CD14-positive monocyte (primary cell): ENCODE measurements at regions not wholly inside any gene's neighbourhood (a gene's known extent, or its start where the extent isn't known, plus 50 kb on each side); places are given as distances from the start of the nearest gene placed in this dataset.

Source experiments
- DNase-seq, 3 donors: peaks; one replicate each; pipeline ENCODE4 v3.0.0-alpha.2; 2011 to 2022
- H2AFZ ChIP-seq: 2 replicates; pipeline ENCODE4 v1.6.0; 2012; ENCODE audit warnings: mild to moderate bottlenecking, low read depth, low read length, inconsistent platforms; ENCODE audit not compliant: insufficient read depth, poor library complexity, severe bottlenecking
- H3K27ac ChIP-seq, 2 donors: 1 replicate in 1 of 2; 2 replicates in 1 of 2; pipeline ENCODE4 v1.5.1; 2012 to 2013; ENCODE audit warnings: low read length in 2 of 2, control low read depth in 1 of 2, inconsistent platforms in 1 of 2, low read depth in 1 of 2, mild to moderate bottlenecking in 1 of 2
- H3K27me3 ChIP-seq, 2 donors: one replicate each; pipeline versions ENCODE4 v1.6.0 to v1.6.1; 2011 to 2013; ENCODE audit warnings: low read length in 2 of 2; ENCODE audit not compliant: control insufficient read depth in 2 of 2, insufficient read depth in 2 of 2
- H3K36me3 ChIP-seq, 2 donors: replicated peaks in 1 of 2; 1 replicate in 1 of 2; 2 replicates in 1 of 2; pipeline versions ENCODE4 v1.5.1 to v1.6.1; 2012 to 2013; ENCODE audit warnings: low read length in 2 of 2, control low read depth in 1 of 2, inconsistent platforms in 1 of 2, mild to moderate bottlenecking in 1 of 2; ENCODE audit not compliant: insufficient read depth in 2 of 2, control insufficient read depth in 1 of 2
- H3K4me1 ChIP-seq, 2 donors: 1 replicate in 1 of 2; 2 replicates in 1 of 2; pipeline versions ENCODE4 v1.5.1 to v1.6.1; 2012 to 2013; ENCODE audit warnings: low read length in 2 of 2, control low read depth in 1 of 2, inconsistent platforms in 1 of 2, mild to moderate bottlenecking in 1 of 2, moderate library complexity in 1 of 2; ENCODE audit not compliant: insufficient read depth in 2 of 2, control insufficient read depth in 1 of 2
- H3K4me2 ChIP-seq: replicated peaks from 2 replicates; pipeline ENCODE3; 2012; ENCODE audit warnings: low read length, moderate library complexity, mild to moderate bottlenecking; ENCODE audit not compliant: poor library complexity, severe bottlenecking; ENCODE audit errors: extremely low read depth
- H3K4me3 ChIP-seq, 3 experiments: fragments of 200-600 bp in 1 of 3; sonication (generic) in 1 of 3; replicated peaks in 1 of 3; 1 replicate in 2 of 3; 2 replicates in 1 of 3; pipeline ENCODE4 v1.5.1; 2011 to 2013; ENCODE audit warnings: low read length in 3 of 3, mild to moderate bottlenecking in 3 of 3, control low read depth in 2 of 3, low read depth in 2 of 3, inconsistent platforms in 1 of 3, moderate library complexity in 1 of 3
- H3K79me2 ChIP-seq: 2 replicates; pipeline ENCODE4 v1.6.0; 2012; ENCODE audit warnings: mild to moderate bottlenecking, control low read depth, inconsistent platforms, low read length, moderate library complexity; ENCODE audit not compliant: insufficient read depth
- H3K9ac ChIP-seq: 2 replicates; pipeline ENCODE4 v1.6.0; 2017; ENCODE audit warnings: low read length, mild to moderate bottlenecking; ENCODE audit not compliant: insufficient read depth, poor library complexity, severe bottlenecking
- H3K9me3 ChIP-seq, 2 donors: replicated peaks in 1 of 2; 1 replicate in 1 of 2; 2 replicates in 1 of 2; pipeline versions ENCODE4 v1.5.1 to v1.6.1; 2012 to 2013; ENCODE audit warnings: low read length in 2 of 2, control low read depth in 1 of 2; ENCODE audit not compliant: control insufficient read depth in 1 of 2, insufficient read depth in 1 of 2
- H4K20me1 ChIP-seq: 2 replicates; pipeline ENCODE4 v1.6.0; 2012; ENCODE audit warnings: mild to moderate bottlenecking, low read length, control low read depth, moderate library complexity; ENCODE audit not compliant: insufficient read depth
- H3K27ac Mint-ChIP-seq, 7 donors: one replicate each; pipeline ENCODE4 v1.8.0; 2020; ENCODE audit warnings: mild to moderate bottlenecking in 7 of 7, mixed read lengths in 7 of 7, moderate library complexity in 6 of 7, inconsistent platforms in 2 of 7
- H3K27me3 Mint-ChIP-seq, 3 donors: one replicate each; pipeline ENCODE4 v1.8.0; 2021 to 2022; ENCODE audit warnings: low read depth in 3 of 3, mild to moderate bottlenecking in 3 of 3, mixed read lengths in 3 of 3, moderate library complexity in 3 of 3, inconsistent platforms in 1 of 3
- H3K36me3 Mint-ChIP-seq, 2 donors: one replicate each; pipeline ENCODE4 v1.8.0; 2020; ENCODE audit warnings: mixed read lengths in 2 of 2, inconsistent platforms in 1 of 2, mild to moderate bottlenecking in 1 of 2
- H3K4me1 Mint-ChIP-seq: one replicate; pipeline ENCODE4 v1.8.0; 2020; ENCODE audit warnings: mild to moderate bottlenecking, mixed read lengths
- H3K4me3 Mint-ChIP-seq, 2 donors: one replicate each; pipeline ENCODE4 v1.8.0; 2020; ENCODE audit warnings: mild to moderate bottlenecking in 2 of 2, mixed read lengths in 2 of 2, moderate library complexity in 1 of 2
- H3K9me3 Mint-ChIP-seq, 7 donors: one replicate each; pipeline ENCODE4 v1.8.0; 2020 to 2022; ENCODE audit warnings: mixed read lengths in 7 of 7, mild to moderate bottlenecking in 6 of 7, moderate library complexity in 6 of 7, inconsistent platforms in 2 of 7
- CTCF ChIP-seq: fragments of 200-600 bp; IDR thresholded peaks from one replicate; pipeline ENCODE4 v1.8.0; 2022; ENCODE audit warnings: antibody characterized with exemption, mild to moderate bottlenecking
- WGBS: methylation state at CpG from one replicate; pipeline ENCODE4 v1.1.5; 2013; ENCODE audit warnings: missing lambda C conversion rate; ENCODE audit not compliant: insufficient coverage; 5-methylcytosine and 5-hydroxymethylcytosine counted together
- intact Hi-C, 2 donors: fragments of 100-400 bp; cut with micrococcal nuclease; formaldehyde crosslinking; loops; one replicate each; pipeline versions ENCODE4 v1.15.0 to v1.15.1; 2023

GRCh38 chr11:133762538-133762937 lies 82.8 kb downstream of the SPATA19 start:
- no peak overlapping the region for H3K27ac Mint-ChIP-seq
- H3K9ac ChIP-seq = no peak overlapping the region
- DNase-seq = no peak
- no CpG with 5 or more reads among the region's 1 CpG for WGBS
- no peak overlapping the region for H2AFZ ChIP-seq
- peaks cover 1 to 8% (median 5%) of the 10 kb centered on the region in 7 donors for H3K9me3 Mint-ChIP-seq
- no peak overlapping the region for H3K4me3 ChIP-seq
- H3K4me2 ChIP-seq = no peak overlapping the region
- H3K4me1 Mint-ChIP-seq = no peaks in the 10 kb centered on the region
- H3K36me3 ChIP-seq = no peaks in the 10 kb centered on the region
- H3K79me2 ChIP-seq = no peaks in the 10 kb centered on the region
- no peaks in the 10 kb centered on the region for H3K27me3 ChIP-seq
- intact Hi-C loops = no loop called here
- H3K4me3 Mint-ChIP-seq = no peak overlapping the region
- H3K27ac ChIP-seq = no peak overlapping the region
- H3K9me3 ChIP-seq = peaks cover 0 to 5% of the 10 kb centered on the region in 2 donors
- H3K36me3 Mint-ChIP-seq = no peaks in the 10 kb centered on the region
- H3K27me3 Mint-ChIP-seq = no peaks in the 10 kb centered on the region
- no peak for TF ChIP-seq CTCF
- no peaks in the 10 kb centered on the region for H3K4me1 ChIP-seq
- H4K20me1 ChIP-seq = no peaks in the 10 kb centered on the region

- Histone ChIP-seq H2AFZ (no peak overlapping the region), H3K9me3 (peaks cover 0 to 2% of the 10 kb centered on the region in 2 donors), H4K20me1 (no peaks in the 10 kb centered on the region), H3K27ac (no peak overlapping the region), H3K79me2 (no peaks in the 10 kb centered on the region), H3K4me2 (no peak overlapping the region), H3K36me3 (no peaks in the 10 kb centered on the region), H3K4me3 (no peak overlapping the region), H3K27me3 (no peaks in the 10 kb centered on the region), H3K9ac (no peak overlapping the region), H3K4me1 (no peaks in the 10 kb centered on the region)
- Mint-ChIP-seq H3K27me3 (peaks cover 0 to 4% (median 1%) of the 10 kb centered on the region in 3 donors), H3K27ac (no peak overlapping the region), H3K9me3 (peaks cover 0 to 8% (median 2%) of the 10 kb centered on the region in 7 donors), H3K36me3 (no peaks in the 10 kb centered on the region), H3K4me1 (no peaks in the 10 kb centered on the region), H3K4me3 (no peak overlapping the region)
- 95% methylated on average over 6 of the region's 10 CpGs for WGBS
- DNase-seq = no peak
- intact Hi-C loops = no loop called here
- TF ChIP-seq CTCF = no peak
These were observed 92.2 kb downstream of the SPATA19 start for GRCh38 chr11:133753150-133753549.
